HG03521 (cell line): ENCODE measurements at regions not wholly inside any gene's neighbourhood (a gene's known extent, or its start where the extent isn't known, plus 50 kb on each side); places are given as distances from the start of the nearest gene placed in this dataset.
"Not testable (repeated sequence)": the region's sequence is repeated elsewhere in the genome, so short reads cannot be mapped to it uniquely, and the experiment has no call there.

Experiments
- ATAC-seq: cut with Tn5 transposase; IDR thresholded peaks from one replicate; pipeline ENCODE4 v1.9.1; 2021; ENCODE audit warnings: mild to moderate bottlenecking, moderate library complexity; ENCODE audit not compliant: unreplicated experiment

GRCh38 chr2:38454081-38454480 is 77.0 kb upstream of the ATL2 start:
- no peak for ATAC-seq

GRCh38 chr2:38451778-38452177 is 74.7 kb upstream of the ATL2 start:
- ATAC-seq, result not testable (repeated sequence)

DNA sequence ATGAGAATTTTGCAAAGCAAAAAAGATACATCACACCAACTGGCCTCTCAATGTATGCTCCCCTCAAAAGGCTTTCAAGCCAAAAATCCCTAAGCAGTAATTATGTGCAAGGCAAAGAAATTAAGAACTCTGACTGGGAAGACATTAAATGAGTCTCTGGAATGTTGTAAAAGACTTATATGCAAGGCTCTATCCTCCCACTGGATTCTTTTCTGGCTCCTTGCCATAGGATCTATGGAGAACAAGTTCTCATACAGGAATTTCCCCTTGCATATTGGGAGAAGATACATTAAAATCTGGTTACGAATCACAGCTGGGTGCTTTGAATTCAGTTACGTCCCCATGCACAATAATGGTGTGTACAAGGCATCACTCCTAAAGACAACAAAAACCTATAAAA is 73.4 kb upstream of the ATL2 start:
- no peak for ATAC-seq

DNA sequence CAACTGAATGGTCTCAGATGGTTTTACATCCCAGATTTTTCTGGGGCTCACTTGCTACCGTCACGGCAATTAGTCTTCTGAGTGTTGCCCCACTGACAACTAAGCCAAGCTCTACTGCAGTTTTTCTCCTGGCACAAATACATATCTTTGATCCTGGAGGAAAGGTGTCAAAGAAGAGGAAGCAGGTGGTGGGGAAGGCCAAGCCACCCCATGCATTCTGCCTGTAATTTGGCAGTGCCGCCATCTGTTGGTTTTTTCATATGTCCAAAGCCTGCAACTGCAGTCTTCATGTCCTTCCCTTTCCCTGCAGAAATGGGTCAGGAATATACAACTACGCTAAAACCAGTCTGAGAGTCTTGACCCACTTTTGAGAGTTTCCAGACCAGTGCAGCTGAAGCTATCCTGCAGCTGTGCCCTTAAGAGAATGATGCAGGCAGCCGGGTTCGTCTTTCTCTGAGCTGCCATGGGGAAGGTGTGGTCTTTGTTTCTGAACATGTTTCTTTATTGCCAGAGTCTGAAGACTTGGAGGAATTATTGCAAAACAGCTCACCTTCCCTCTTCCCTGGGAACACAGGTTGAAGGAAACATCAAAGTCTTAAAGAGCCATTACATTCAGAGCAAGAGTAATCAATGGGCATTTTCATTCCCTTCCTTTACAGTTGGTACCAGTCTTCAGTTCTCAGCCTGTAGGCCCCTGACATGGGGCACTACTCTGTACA is 71.8 kb upstream of the ATL2 start:
- no peak for ATAC-seq

- ATAC-seq, result no peak
These were observed 70.0 kb upstream of the ATL2 start for GRCh38 chr2:38446906-38447561.

- ATAC-seq, result no peak
These were observed 69.3 kb upstream of the ATL2 start for GRCh38 chr2:38446418-38446817.

GRCh38 chr2:38444247-38444646 is 67.2 kb upstream of the ATL2 start:
- no peak for ATAC-seq

DNA sequence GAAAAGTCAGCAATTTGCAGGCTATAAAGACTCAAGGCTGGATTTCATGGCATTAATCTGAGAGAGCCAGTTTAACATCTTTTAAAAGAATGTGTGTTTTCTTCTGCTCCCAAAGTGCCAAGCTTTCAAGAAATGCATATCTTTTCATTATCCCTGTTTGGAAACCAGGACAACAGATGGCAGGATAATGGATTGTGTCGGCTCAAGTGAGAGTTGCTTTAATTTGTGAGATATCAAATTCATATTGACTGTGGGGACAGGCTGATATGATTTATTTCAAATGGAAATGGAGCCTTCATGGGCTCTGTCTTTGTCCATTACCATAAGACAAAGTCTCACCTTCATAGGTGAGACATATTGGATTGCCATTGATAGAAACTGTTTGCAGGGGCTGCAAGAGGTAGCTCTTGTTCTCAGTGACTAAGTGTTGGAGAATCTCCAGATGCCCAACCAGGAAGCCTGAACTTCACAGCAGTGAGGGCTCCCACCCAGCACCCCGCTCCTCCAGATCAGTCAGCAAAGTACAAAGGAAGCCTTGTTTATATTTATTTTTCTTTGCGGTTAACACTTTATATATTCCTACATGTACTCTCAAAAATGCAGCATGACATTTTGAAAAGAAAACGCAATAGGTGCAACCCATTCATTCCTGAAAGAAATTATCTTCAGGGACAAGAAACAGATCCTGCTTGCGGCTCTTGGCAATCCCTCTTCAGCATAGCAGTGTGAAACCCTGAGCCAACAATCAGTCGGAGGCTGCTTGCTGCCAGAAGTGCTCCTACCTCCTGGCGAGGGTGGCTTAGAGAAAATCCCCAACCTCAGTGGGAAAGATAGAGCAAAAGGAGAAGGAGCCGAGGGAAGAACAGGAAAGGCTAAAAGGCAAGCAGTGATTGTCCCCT is 65.8 kb upstream of the ATL2 start:
- ATAC-seq, result no peak

- ATAC-seq, result no peak
These were observed 64.3 kb upstream of the ATL2 start for GRCh38 chr2:38441346-38441745.

GRCh38 chr2:38440655-38441054 is 63.6 kb upstream of the ATL2 start:
- ATAC-seq, result no peak

DNA sequence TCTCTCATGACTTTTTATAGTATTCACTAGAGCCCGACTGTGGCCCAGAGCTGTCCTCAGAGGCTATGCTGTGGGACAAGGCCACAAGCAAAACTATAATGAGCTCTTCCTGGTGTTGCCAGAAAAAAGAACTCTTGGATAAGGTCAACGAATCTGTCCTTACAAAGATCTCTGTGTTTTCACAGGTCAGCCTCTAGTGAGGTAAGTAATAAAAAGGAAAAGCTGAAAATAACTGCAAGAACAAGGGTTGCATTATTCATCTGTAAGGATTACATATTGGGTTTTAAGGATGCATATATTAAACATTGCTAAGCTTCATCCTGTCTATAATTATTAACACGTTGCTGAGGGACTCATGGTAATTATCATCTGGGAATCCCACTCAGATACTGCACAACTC is 62.8 kb upstream of the ATL2 start:
- no peak for ATAC-seq

DNA sequence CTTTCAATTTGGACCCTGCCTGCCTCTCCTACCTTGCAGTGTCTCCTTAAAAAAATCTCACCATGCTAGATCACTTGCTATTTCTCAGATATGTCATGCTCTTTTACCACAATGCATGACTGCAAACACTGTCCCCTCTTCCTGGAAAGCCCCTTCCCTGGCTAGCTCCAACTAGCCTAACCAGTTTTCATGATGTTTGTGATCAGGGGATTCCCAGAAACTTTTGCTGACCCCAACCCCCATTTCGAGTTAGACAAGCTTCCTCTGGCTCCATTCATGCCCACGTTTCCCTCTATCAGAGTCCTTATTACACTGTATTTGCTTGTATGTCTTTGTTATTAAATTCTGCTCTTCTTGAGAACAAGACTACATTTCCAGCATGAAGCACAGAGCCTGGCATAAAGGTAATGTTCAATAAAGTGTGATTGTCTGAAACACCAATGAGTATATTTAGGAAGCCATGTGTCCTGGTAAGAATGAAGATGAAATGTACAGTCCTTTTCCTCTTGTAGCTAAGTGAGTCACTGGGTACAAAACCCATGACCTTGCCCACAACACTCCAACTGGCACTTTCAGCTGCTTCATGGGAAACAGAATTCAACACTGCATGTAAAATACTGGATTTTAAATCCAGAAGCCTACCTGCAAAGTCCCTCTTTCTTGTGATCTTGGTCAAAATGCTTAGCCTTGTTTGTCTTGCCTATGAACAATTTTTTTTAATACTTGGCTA is 62.0 kb upstream of the ATL2 start:
- ATAC-seq, result no peak

GRCh38 chr2:38438133-38438882 is 61.2 kb upstream of the ATL2 start:
- ATAC-seq, result no peak

- ATAC-seq, result no peak
These were observed 59.2 kb upstream of the ATL2 start for GRCh38 chr2:38436227-38436664.

DNA sequence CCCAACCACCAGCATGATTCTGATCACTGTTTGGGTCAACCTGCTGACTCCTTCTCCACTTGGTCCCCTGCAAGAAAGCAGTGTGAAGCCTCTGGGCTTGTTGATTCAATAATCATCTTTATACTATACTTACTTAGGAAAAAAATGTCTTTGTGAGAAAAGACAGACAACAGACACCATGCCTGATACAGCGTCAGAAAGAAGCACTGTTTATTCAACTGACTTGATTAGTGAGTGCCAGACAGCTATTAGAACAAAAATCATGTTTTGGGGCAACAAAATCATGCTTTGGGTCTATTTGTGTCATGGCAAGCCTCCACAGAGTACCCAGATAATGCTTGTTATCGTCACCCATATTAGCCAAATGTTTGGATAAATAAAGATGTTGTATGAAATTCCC is 58.7 kb upstream of the ATL2 start:
- ATAC-seq, result no peak

- no peak for ATAC-seq
These were observed 57.5 kb upstream of the ATL2 start for GRCh38 chr2:38434595-38434994.

DNA sequence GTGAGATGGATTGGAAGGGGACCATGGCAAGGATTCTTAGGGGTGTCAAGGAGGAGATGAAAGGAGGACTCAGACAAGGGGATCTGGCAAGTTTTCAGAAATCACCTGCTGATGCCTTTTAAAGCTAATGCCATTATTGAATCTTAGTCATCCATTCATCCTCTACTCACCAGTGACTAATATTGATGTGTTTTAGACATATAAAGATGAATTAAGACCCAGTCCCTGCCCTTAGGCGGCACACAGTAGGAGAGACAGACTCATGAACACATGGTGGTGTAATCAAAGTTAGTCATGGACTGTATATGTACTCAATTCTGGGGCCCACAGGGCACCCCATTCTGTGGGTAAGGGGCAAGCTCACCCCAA is 56.5 kb upstream of the ATL2 start:
- no peak for ATAC-seq

- ATAC-seq, result no peak
These were observed 55.9 kb upstream of the ATL2 start for GRCh38 chr2:38432820-38433606.

GRCh38 chr2:38430597-38431207 is 53.6 kb upstream of the ATL2 start:
- no peak for ATAC-seq
